Panc1 (cell line): ENCODE measurements at regions not wholly inside any gene's neighbourhood (a gene's known extent, or its start where the extent isn't known, plus 50 kb on each side); places are given as distances from the start of the nearest gene placed in this dataset.

Source experiments
- ATAC-seq: fragments of 200-7000 bp; cut with Tn5 transposase; 2 replicates; pipeline ENCODE4 v1.9.1; 2020; ENCODE audit warnings: mild to moderate bottlenecking, moderate library complexity
- BruUV-seq: library from RNA; stranded (reverse); fragments of 400-500 nt; replicated peaks from 2 replicates; lab custom pipeline; 2021; lab: Mats Ljungman, UMichigan
- CTCF ChIA-PET: fragments of 300-600 bp; sonication (Branson Sonifier 250); formaldehyde crosslinking; loops from one replicate; lab custom pipeline; 2022; ENCODE audit warnings: antibody characterized with exemption; lab: Charles Lee
- POLR2A ChIA-PET: fragments of 300-600 bp; sonication (Branson Sonifier 250); formaldehyde crosslinking; loops from one replicate; lab custom pipeline; 2022; ENCODE audit warnings: antibody characterized with exemption; lab: Charles Lee
- DNase-seq: peaks from one replicate; pipeline ENCODE4 v3.0.0-alpha.2; 2010; ENCODE audit warnings: low read depth, low spot score
- H3K27ac ChIP-seq: 2 replicates; pipeline ENCODE4 v1.5.1; 2011; ENCODE audit warnings: mild to moderate bottlenecking, low read length, inconsistent platforms
- H3K27me3 ChIP-seq: fragments of 200-500 bp; sonication (Bioruptor generic); 2 replicates; pipeline ENCODE4 v1.6.0; 2014; ENCODE audit warnings: low read length, inconsistent platforms; ENCODE audit not compliant: control insufficient read depth, insufficient read depth
- H3K36me3 ChIP-seq: fragments of 200-500 bp; sonication (Bioruptor generic); 2 replicates; pipeline ENCODE4 v1.5.1; 2014; ENCODE audit warnings: inconsistent platforms, mild to moderate bottlenecking, low read length, moderate library complexity; ENCODE audit not compliant: control insufficient read depth, insufficient read depth
- H3K4me1 ChIP-seq: 2 replicates; pipeline ENCODE4 v1.5.1; 2011; ENCODE audit warnings: inconsistent platforms, mild to moderate bottlenecking, low read length, moderate library complexity; ENCODE audit not compliant: control insufficient read depth, insufficient read depth
- H3K4me3 ChIP-seq, 2 experiments: 2 replicates each; pipeline ENCODE4 v1.5.1; 2011 to 2012; ENCODE audit warnings: low read depth in 2 of 2, low read length in 2 of 2, mild to moderate bottlenecking in 2 of 2, inconsistent platforms in 1 of 2, moderate library complexity in 1 of 2
- H3K9me3 ChIP-seq: fragments of 200-500 bp; sonication (Bioruptor generic); 2 replicates; pipeline ENCODE4 v1.5.1; 2014; ENCODE audit warnings: low read depth, mild to moderate bottlenecking, inconsistent platforms, low read length, moderate library complexity; ENCODE audit not compliant: control insufficient read depth, insufficient read depth
- POLR2AphosphoS5 ChIP-seq: IDR thresholded peaks from 2 replicates; pipeline ENCODE4 v1.6.1; 2012; ENCODE audit warnings: mild to moderate bottlenecking, low read depth, low read length, moderate library complexity
- SIN3A ChIP-seq: IDR thresholded peaks from 2 replicates; pipeline ENCODE4 v1.6.1; 2012; ENCODE audit warnings: low read depth, mild to moderate bottlenecking, low read length, moderate library complexity, borderline replicate concordance; ENCODE audit not compliant: insufficient read depth
- TCF7L2 ChIP-seq: IDR thresholded peaks from 2 replicates; pipeline ENCODE4 v1.6.1; 2011; ENCODE audit warnings: mild to moderate bottlenecking, low read depth, low read length, inconsistent platforms
- in situ Hi-C: cut with HindIII; loops from 2 replicates; pipeline ENCODE4 v1.10.0; 2016; ENCODE audit warnings: low sequenced_read_pairs, low pct_unique_long_range_greater_than_20kb
- intact Hi-C: fragments of 100-400 bp; cut with micrococcal nuclease; formaldehyde crosslinking; loops from one replicate; pipeline ENCODE4 v1.10.0; 2022; ENCODE audit not compliant: unreplicated experiment
- TF ChIP-seq, protein P1 (sequence below), 2 experiments: IDR thresholded peaks; 2 replicates each; pipeline ENCODE4 v1.6.1; 2011 to 2012; ENCODE audit warnings: low read depth in 2 of 2, control low read depth in 1 of 2, low read length in 1 of 2, mild to moderate bottlenecking in 1 of 2, moderate library complexity in 1 of 2; ENCODE audit not compliant: insufficient read depth in 1 of 2
- TF ChIP-seq, protein P2 (sequence below): fragments of 450-650 bp; IDR thresholded peaks from 2 replicates; pipeline ENCODE4 v1.5.1; 2017; ENCODE audit warnings: mild to moderate bottlenecking

DNA sequence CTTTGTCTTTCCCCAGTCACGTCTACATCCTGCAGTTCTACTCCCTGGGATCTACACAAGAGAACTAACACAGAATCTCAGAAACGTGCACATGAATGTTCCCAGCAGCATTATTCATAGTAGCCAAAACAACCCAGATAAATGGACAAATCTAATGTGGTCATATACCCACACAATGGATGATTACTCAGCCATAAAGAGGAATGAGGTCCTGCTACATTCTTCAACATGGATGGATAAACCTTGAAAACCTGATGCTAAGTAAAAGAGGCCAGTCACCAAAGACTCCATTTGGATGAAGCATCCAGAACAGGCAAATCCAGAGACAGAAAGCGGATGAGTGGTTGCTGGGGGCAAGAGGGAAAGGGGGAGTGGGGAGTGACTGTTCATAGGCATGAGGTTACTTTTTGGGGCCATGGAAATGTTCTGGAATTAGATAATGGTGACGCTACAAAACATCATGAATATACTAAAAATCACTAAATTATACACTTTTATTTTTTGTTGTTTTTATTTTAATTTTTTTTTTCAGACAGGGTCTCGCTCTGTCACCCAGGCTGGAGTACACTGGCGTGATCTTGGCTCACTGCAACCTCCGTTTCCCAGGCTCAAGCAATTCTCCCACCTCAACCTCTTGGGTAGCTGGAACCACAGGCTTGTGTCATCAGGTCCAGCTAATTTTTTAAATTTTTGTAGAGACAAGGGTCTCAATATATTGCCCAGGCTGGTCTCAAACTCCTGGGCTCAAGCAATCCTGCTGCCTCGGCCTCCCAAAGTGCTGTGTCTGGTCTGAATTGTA is 50.8 kb upstream of the DSN1 start:
- intact Hi-C loops (no loop called here), in situ Hi-C loops (no loop called here)
- ATAC-seq, result no peak
- BruUV-seq, result no TSS peak
- no peaks in the 10 kb centered on the region for H3K4me1 ChIP-seq
- H3K27me3 ChIP-seq, result no peaks in the 10 kb centered on the region
- TF ChIP-seq SIN3A (no peak), POLR2AphosphoS5 (no peak), TCF7L2 (no peak)
- TF ChIP-seq, protein P1, sequence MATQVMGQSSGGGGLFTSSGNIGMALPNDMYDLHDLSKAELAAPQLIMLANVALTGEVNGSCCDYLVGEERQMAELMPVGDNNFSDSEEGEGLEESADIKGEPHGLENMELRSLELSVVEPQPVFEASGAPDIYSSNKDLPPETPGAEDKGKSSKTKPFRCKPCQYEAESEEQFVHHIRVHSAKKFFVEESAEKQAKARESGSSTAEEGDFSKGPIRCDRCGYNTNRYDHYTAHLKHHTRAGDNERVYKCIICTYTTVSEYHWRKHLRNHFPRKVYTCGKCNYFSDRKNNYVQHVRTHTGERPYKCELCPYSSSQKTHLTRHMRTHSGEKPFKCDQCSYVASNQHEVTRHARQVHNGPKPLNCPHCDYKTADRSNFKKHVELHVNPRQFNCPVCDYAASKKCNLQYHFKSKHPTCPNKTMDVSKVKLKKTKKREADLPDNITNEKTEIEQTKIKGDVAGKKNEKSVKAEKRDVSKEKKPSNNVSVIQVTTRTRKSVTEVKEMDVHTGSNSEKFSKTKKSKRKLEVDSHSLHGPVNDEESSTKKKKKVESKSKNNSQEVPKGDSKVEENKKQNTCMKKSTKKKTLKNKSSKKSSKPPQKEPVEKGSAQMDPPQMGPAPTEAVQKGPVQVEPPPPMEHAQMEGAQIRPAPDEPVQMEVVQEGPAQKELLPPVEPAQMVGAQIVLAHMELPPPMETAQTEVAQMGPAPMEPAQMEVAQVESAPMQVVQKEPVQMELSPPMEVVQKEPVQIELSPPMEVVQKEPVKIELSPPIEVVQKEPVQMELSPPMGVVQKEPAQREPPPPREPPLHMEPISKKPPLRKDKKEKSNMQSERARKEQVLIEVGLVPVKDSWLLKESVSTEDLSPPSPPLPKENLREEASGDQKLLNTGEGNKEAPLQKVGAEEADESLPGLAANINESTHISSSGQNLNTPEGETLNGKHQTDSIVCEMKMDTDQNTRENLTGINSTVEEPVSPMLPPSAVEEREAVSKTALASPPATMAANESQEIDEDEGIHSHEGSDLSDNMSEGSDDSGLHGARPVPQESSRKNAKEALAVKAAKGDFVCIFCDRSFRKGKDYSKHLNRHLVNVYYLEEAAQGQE (IDR thresholded peaks at IDR 0.05; ENCODE audit: insufficient read depth in 1 of 2, low read depth in 2 of 2, low read length in 1 of 2), result no peak
- TF ChIP-seq, protein P2, sequence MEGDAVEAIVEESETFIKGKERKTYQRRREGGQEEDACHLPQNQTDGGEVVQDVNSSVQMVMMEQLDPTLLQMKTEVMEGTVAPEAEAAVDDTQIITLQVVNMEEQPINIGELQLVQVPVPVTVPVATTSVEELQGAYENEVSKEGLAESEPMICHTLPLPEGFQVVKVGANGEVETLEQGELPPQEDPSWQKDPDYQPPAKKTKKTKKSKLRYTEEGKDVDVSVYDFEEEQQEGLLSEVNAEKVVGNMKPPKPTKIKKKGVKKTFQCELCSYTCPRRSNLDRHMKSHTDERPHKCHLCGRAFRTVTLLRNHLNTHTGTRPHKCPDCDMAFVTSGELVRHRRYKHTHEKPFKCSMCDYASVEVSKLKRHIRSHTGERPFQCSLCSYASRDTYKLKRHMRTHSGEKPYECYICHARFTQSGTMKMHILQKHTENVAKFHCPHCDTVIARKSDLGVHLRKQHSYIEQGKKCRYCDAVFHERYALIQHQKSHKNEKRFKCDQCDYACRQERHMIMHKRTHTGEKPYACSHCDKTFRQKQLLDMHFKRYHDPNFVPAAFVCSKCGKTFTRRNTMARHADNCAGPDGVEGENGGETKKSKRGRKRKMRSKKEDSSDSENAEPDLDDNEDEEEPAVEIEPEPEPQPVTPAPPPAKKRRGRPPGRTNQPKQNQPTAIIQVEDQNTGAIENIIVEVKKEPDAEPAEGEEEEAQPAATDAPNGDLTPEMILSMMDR, result no peak
- ChIA-PET POLR2A (no interaction called here), CTCF (no interaction called here)
- H3K4me3 ChIP-seq, result no peak overlapping the region
- H3K27ac ChIP-seq, result no peak overlapping the region
- DNase-seq, result no peak
- no peaks in the 10 kb centered on the region for H3K9me3 ChIP-seq
- H3K36me3 ChIP-seq, result no peaks in the 10 kb centered on the region; the same call in 1 of the 2 replicates

DNA sequence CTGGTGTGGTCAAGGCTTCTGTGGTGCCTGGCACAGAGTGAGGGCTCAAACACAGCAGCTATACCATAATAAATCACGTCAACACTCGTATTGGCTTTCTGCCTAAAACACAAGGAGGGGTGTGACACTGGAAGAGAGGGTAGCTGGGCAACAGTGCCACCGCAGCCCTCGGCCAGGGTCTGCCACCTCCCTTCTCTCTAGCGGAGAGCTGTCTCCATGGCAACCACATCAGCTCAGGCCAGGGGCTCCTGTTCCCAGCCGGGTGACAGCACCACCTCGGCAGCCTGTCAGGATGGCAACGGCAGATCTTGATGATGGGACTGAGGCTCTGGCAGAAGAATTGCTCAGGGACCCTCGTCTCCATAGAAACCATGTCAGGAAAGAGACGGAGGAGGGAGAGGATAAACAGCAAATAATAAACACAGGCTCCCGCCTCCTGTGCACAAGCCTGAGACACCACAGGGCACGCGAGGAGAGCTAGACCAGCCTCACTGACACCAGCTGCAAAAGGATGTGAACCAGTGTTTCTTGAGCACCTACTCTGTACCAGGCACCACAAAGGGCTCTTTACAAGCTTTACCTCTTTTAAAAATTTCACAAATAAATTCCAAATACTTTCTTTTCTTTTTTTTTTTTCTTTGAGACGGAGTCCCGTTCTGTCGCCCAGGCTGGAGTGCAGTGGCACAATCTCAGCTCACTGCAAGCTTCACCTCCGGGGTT is 50.4 kb upstream of the TLDC2 start:
- TF ChIP-seq TCF7L2 (no peak), SIN3A (no peak)
- TF ChIP-seq, protein P2, result no peak
- in situ Hi-C loops (no loop called here), intact Hi-C loops (no loop called here)
- Histone ChIP-seq H3K27ac (no peak overlapping the region), H3K4me3 (no peak overlapping the region), H3K4me1 (no peaks in the 10 kb centered on the region), H3K27me3 (no peaks in the 10 kb centered on the region), H3K9me3 (no peaks in the 10 kb centered on the region), H3K36me3 (no peaks in the 10 kb centered on the region; the same call in 1 of the 2 replicates)
- no peak for DNase-seq
- BruUV-seq, result no TSS peak
- ATAC-seq, result no peak
- ChIA-PET CTCF (interaction anchor here (0.7 kb wide), 1 partner anchor 942 kb away, joined by 3 read pairs; no protein-coding TSS in a partner anchor), POLR2A (interaction anchor here (0.6 kb wide), 1 partner anchor 9 kb away, joined by 5 read pairs; no protein-coding TSS in a partner anchor)
